ENCODE measurements at regions not wholly inside any gene's neighbourhood (a gene's known extent, or its start where the extent isn't known, plus 50 kb on each side); places are given as distances from the start of the nearest gene placed in this dataset.

DNA sequence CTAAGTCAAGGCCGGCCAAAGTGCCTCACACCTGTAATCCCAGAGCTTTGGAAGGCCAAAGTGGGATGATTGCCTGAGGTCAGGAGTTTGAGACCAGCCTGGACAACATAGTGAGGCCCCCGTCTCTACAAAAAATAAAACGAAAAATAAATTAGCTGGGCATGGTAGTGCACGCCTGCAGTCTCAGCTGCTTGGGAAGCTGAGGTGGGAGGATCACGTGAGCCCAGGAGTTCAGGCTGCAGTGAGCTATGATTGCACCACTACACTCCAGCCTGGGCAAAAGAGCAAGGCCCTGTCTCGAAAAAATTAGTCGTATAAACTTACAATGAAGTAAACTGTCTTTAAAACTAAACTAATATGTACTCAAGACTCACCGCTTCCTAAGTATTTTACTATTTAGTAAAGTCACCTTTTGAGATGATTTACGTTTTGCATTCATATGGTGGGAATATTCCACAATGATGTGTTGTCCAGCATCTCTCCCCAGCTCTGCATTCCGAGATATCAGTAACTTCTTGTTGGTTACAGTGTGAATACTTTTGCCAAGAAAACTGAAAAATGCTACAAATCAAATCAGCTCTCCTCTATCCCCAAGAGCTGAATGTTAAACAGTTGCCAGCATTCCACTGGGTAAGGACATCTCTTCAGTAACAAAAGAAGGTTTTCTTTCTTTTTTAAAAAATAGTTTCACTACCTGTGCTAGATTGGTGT lies 84.9 kb upstream of the C21orf91 start:
- Histone ChIP-seq H3K4me3 (replicated peaks in 1 of 3; ENCODE audit: low read depth in 2 of 3, low read length in 3 of 3) (no peak overlapping the region), H3K9me3 (replicated peaks in 1 of 2; ENCODE audit: control insufficient read depth in 1 of 2, insufficient read depth in 1 of 2, low read length in 2 of 2) (no peaks in the 10 kb centered on the region), H4K20me1 (ENCODE audit: insufficient read depth, low read length) (no peaks in the 10 kb centered on the region), H3K4me1 (ENCODE audit: control insufficient read depth in 1 of 2, insufficient read depth in 2 of 2, low read length in 2 of 2) (no peaks in the 10 kb centered on the region), H3K36me3 (replicated peaks in 1 of 2; ENCODE audit: control insufficient read depth in 1 of 2, insufficient read depth in 2 of 2, low read length in 2 of 2) (no peaks in the 10 kb centered on the region), H3K4me2 (replicated peaks; ENCODE audit: extremely low read depth, low read length, poor library complexity, severe bottlenecking) (no peak overlapping the region), H3K9ac (ENCODE audit: insufficient read depth, low read length, poor library complexity, severe bottlenecking) (no peak overlapping the region), H3K27me3 (ENCODE audit: control insufficient read depth in 2 of 2, insufficient read depth in 2 of 2, low read length in 2 of 2) (no peaks in the 10 kb centered on the region), H2AFZ (ENCODE audit: insufficient read depth, low read depth, low read length, poor library complexity, severe bottlenecking) (no peak overlapping the region), H3K79me2 (ENCODE audit: insufficient read depth, low read length) (no peaks in the 10 kb centered on the region), H3K27ac (ENCODE audit: low read depth in 1 of 2, low read length in 2 of 2) (no peak overlapping the region)
- no peak for DNase-seq
- H3K36me3 Mint-ChIP-seq: no peaks in the 10 kb centered on the region
- H3K4me3 Mint-ChIP-seq: no peak overlapping the region
- no peak overlapping the region for H3K27ac Mint-ChIP-seq
- TF ChIP-seq, protein P1, sequence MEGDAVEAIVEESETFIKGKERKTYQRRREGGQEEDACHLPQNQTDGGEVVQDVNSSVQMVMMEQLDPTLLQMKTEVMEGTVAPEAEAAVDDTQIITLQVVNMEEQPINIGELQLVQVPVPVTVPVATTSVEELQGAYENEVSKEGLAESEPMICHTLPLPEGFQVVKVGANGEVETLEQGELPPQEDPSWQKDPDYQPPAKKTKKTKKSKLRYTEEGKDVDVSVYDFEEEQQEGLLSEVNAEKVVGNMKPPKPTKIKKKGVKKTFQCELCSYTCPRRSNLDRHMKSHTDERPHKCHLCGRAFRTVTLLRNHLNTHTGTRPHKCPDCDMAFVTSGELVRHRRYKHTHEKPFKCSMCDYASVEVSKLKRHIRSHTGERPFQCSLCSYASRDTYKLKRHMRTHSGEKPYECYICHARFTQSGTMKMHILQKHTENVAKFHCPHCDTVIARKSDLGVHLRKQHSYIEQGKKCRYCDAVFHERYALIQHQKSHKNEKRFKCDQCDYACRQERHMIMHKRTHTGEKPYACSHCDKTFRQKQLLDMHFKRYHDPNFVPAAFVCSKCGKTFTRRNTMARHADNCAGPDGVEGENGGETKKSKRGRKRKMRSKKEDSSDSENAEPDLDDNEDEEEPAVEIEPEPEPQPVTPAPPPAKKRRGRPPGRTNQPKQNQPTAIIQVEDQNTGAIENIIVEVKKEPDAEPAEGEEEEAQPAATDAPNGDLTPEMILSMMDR (IDR thresholded peaks at IDR 0.05): no peak
- 95% methylated on average over 3 of the region's 10 CpGs for WGBS (ENCODE audit: insufficient coverage)
- intact Hi-C loops (cut with micrococcal nuclease): loop anchor here (2.0 to 5.0 kb wide), 3 partner anchors 87 to 227 kb away; partner anchors contain the start of gene C21orf91 (in 1 of the 2)
- peaks cover 4% of the 10 kb centered on the region for H3K4me1 Mint-ChIP-seq
- H3K9me3 Mint-ChIP-seq: peaks cover 2 to 9% (median 5%) of the 10 kb centered on the region in 7 donors
- H3K27me3 Mint-ChIP-seq (ENCODE audit: low read depth in 3 of 3): peaks cover 0 to 3% (median 0%) of the 10 kb centered on the region in 3 donors

DNA sequence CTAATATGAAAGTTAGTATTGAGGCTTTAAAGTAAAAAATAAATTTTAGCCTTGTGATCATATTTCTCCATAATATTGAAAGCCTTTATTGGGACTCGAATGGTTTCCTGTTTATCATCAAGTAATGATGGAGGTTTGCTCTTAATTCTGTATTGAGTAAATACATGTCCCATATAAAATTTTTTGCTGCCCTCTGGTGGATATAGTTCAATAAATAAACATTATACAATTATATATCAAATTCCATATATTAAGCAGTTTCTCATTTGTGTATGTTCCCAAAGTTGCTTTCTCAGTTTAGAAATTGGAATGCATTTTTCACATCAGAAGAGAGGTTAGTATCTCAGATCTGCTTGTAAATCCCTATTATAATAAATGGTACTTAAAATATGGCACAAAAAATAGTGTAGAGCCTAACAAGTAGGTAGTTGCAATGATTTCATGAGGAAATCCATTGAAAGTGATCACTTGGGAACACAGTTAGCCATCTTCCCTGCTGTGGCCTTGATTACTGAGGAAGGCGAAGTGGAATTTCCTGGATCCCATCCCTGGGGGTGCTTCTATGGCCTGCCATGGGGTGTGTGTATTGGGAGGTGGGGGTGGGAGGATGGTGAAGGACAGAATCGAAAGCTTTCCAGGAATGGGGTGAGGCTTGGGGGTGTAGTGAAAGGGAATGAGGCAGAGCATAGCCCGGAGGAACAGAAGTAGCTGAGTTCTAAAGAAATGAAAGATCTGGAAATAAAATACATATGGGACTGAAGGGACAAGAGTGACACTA lies 84.1 kb upstream of the C21orf91 start:
- no peaks in the 10 kb centered on the region for H3K36me3 ChIP-seq (replicated peaks in 1 of 2; ENCODE audit: control insufficient read depth in 1 of 2, insufficient read depth in 2 of 2, low read length in 2 of 2)
- Mint-ChIP-seq H3K4me3 (no peak overlapping the region), H3K36me3 (no peaks in the 10 kb centered on the region), H3K9me3 (peaks cover 3 to 12% (median 6%) of the 10 kb centered on the region in 7 donors), H3K4me1 (peaks cover 4% of the 10 kb centered on the region), H3K27ac (no peak overlapping the region), H3K27me3 (ENCODE audit: low read depth in 3 of 3) (peaks cover 0 to 3% (median 0%) of the 10 kb centered on the region in 3 donors)
- H3K9me3 ChIP-seq (replicated peaks in 1 of 2; ENCODE audit: control insufficient read depth in 1 of 2, insufficient read depth in 1 of 2, low read length in 2 of 2): no peaks in the 10 kb centered on the region
- no peak overlapping the region for H3K9ac ChIP-seq (ENCODE audit: insufficient read depth, low read length, poor library complexity, severe bottlenecking)
- TF ChIP-seq, protein P1 (IDR thresholded peaks at IDR 0.05): peak; percentile 65
- H4K20me1 ChIP-seq (ENCODE audit: insufficient read depth, low read length): no peaks in the 10 kb centered on the region
- no peak overlapping the region for H3K27ac ChIP-seq (ENCODE audit: low read depth in 1 of 2, low read length in 2 of 2)
- no peaks in the 10 kb centered on the region for H3K79me2 ChIP-seq (ENCODE audit: insufficient read depth, low read length)
- H2AFZ ChIP-seq (ENCODE audit: insufficient read depth, low read depth, low read length, poor library complexity, severe bottlenecking): no peak overlapping the region
- H3K4me2 ChIP-seq (replicated peaks; ENCODE audit: extremely low read depth, low read length, poor library complexity, severe bottlenecking): no peak overlapping the region
- no peaks in the 10 kb centered on the region for H3K4me1 ChIP-seq (ENCODE audit: control insufficient read depth in 1 of 2, insufficient read depth in 2 of 2, low read length in 2 of 2)
- WGBS (ENCODE audit: insufficient coverage): 92% methylated on average over 2 of the region's 4 CpGs
- no peak overlapping the region for H3K4me3 ChIP-seq (replicated peaks in 1 of 3; ENCODE audit: low read depth in 2 of 3, low read length in 3 of 3)
- no peaks in the 10 kb centered on the region for H3K27me3 ChIP-seq (ENCODE audit: control insufficient read depth in 2 of 2, insufficient read depth in 2 of 2, low read length in 2 of 2)
- intact Hi-C loops (cut with micrococcal nuclease): loop anchor here (2.0 to 5.0 kb wide), 3 partner anchors 86 to 226 kb away; partner anchors contain the start of gene C21orf91 (in 1 of the 2)
- DNase-seq: peak; percentile 4 to 53 (median 17)

Measured in CD14-positive monocyte (primary cell).